Smooth muscle cell (in vitro differentiated cells): ENCODE measurements at regions not wholly inside any gene's neighbourhood (a gene's known extent, or its start where the extent isn't known, plus 50 kb on each side); places are given as distances from the start of the nearest gene placed in this dataset. TPM values are rescaled to one million over a fixed set of nuclear protein-coding genes. Genes with fewer than 3 reads are reported as not detected.
A peak's percentile ranks its signal among the peaks of the same experiment; 100 is the strongest.

Experiments used
- DNase-seq: peaks from one replicate; lab custom pipeline; 2025; ENCODE audit not compliant: unreplicated experiment; lab: John Stamatoyannopoulos, UW
- H2AFZ ChIP-seq: fragments of 200-600 bp; sonication (generic); 2 replicates; pipeline ENCODE4 v1.6.0; 2016; ENCODE audit warnings: antibody characterized with exemption, low read depth, mild to moderate bottlenecking
- H3F3A ChIP-seq: fragments of 200-600 bp; sonication (generic); 2 replicates; pipeline ENCODE4 v1.6.0; 2017; ENCODE audit warnings: antibody characterized with exemption, low read depth
- H3K27ac ChIP-seq: fragments of 200-600 bp; sonication (generic); 2 replicates; pipeline ENCODE4 v1.5.1; 2016; ENCODE audit warnings: low read depth, mild to moderate bottlenecking
- H3K27me3 ChIP-seq: fragments of 200-600 bp; sonication (generic); 2 replicates; pipeline ENCODE4 v1.6.1; 2016; ENCODE audit warnings: low read depth, mild to moderate bottlenecking
- H3K36me3 ChIP-seq: fragments of 200-600 bp; sonication (generic); 2 replicates; pipeline ENCODE4 v1.5.1; 2016; ENCODE audit warnings: low read depth
- H3K4me1 ChIP-seq: fragments of 200-600 bp; sonication (generic); 2 replicates; pipeline ENCODE4 v1.5.1; 2016; ENCODE audit warnings: low read depth
- H3K4me2 ChIP-seq: fragments of 200-600 bp; sonication (generic); 2 replicates; pipeline ENCODE4 v1.6.0; 2016; ENCODE audit warnings: mild to moderate bottlenecking
- H3K4me3 ChIP-seq: fragments of 200-600 bp; sonication (generic); 2 replicates; pipeline ENCODE4 v1.5.1; 2016; ENCODE audit warnings: mild to moderate bottlenecking
- H3K79me2 ChIP-seq: fragments of 200-600 bp; sonication (generic); 2 replicates; pipeline ENCODE4 v1.6.0; 2016; ENCODE audit warnings: low read depth, mild to moderate bottlenecking
- H3K9ac ChIP-seq: fragments of 200-600 bp; sonication (generic); 2 replicates; pipeline ENCODE4 v1.6.0; 2016; ENCODE audit warnings: low read depth
- H3K9me3 ChIP-seq: fragments of 200-600 bp; sonication (generic); replicated peaks from 2 replicates; pipeline ENCODE4 v1.5.1; 2016; ENCODE audit warnings: low read depth
- H4K20me1 ChIP-seq: fragments of 200-600 bp; sonication (generic); 2 replicates; pipeline ENCODE4 v1.6.0; 2016; ENCODE audit warnings: low read depth
- CTCF ChIP-seq: fragments of 200-600 bp; sonication (generic); IDR thresholded peaks from 2 replicates; pipeline ENCODE4 v1.5.1; 2017; ENCODE audit warnings: borderline replicate concordance, mild to moderate bottlenecking, antibody characterized with exemption; ENCODE audit not compliant: insufficient read depth, poor library complexity, severe bottlenecking
- WGBS: methylation state at CpG from one replicate; pipeline ENCODE4 v1.1.7; 2016; ENCODE audit warnings: low lambda C conversion rate; 5-methylcytosine and 5-hydroxymethylcytosine counted together
- microRNA counts: library from miRNA; unstranded; fragments of <30 nt; microRNA quantifications from one replicate; lab custom pipeline; 2016
- microRNA-seq: library from miRNA; unstranded; fragments of <30 nt; microRNA quantifications from one replicate; pipeline ENCODE4, GENCODE V29; 2016; ENCODE audit warnings: borderline number of aligned reads
- small RNA-seq: library from RNA; depleted of rRNA; stranded (forward); fragments of <200 nt; gene quantifications from one replicate; pipeline ENCODE3, GENCODE V24; 2014

- DNase-seq, result no peak
- Histone ChIP-seq H3K36me3 (no peaks in the 10 kb centered on the region), H3F3A (no peaks in the 10 kb centered on the region), H3K9ac (no peak overlapping the region), H3K9me3 (peaks cover 3% of the 10 kb centered on the region), H3K27me3 (no peaks in the 10 kb centered on the region), H3K4me1 (no peaks in the 10 kb centered on the region), H2AFZ (no peak overlapping the region), H4K20me1 (no peaks in the 10 kb centered on the region), H3K4me2 (no peak overlapping the region), H3K27ac (no peak overlapping the region), H3K4me3 (no peak overlapping the region), H3K79me2 (no peaks in the 10 kb centered on the region)
- WGBS, result 41% methylated on average over 2 of the region's 2 CpGs
- TF ChIP-seq CTCF, result peak; percentile 31
These were observed 460.8 kb downstream of the SLITRK2 start for GRCh38 chrX:146278381-146278780.

MicroRNAs encoded in the stretch of these regions (microRNA counts, 767-probe panel; counts per million panel counts)
- microRNA hsa-miR-888-5p (lab: Ali Mortazavi, UCI), result 183 counts per million
- microRNA hsa-miR-890 (lab: Ali Mortazavi, UCI), result 183 counts per million
- 183 counts per million for microRNA hsa-miR-891a (lab: Ali Mortazavi, UCI)
- 183 counts per million for microRNA hsa-miR-891b (lab: Ali Mortazavi, UCI)
- 183 counts per million for microRNA hsa-miR-892a (lab: Ali Mortazavi, UCI)
- 183 counts per million for microRNA hsa-miR-892b (lab: Ali Mortazavi, UCI)

Small RNA genes in the stretch of these regions (microRNA-seq; reads per million reads assigned to microRNA genes)
- gene MIR888 (not detected), gene MIR890 (not detected), gene MIR891A (not detected), gene MIR891B (not detected), gene MIR892A (not detected), gene MIR892B (not detected), gene MIR892C (not detected)

Small RNA genes in the stretch of these regions (small RNA-seq; reads per million reads assigned to genes)
- not detected for gene MIR888
- not detected for gene MIR890
- gene MIR891A, result 0.29 reads per million, percentile 5 among the genes with 10 or more reads in this experiment
- not detected for gene MIR891B
- not detected for gene MIR892A
- not detected for gene MIR892B
- not detected for gene MIR892C
